GM18505 (cell line): ENCODE measurements at regions not wholly inside any gene's neighbourhood (a gene's known extent, or its start where the extent isn't known, plus 50 kb on each side); places are given as distances from the start of the nearest gene placed in this dataset.

Experiments used
- ATAC-seq: cut with Tn5 transposase; IDR thresholded peaks from one replicate; pipeline ENCODE4 v1.9.1; 2021; ENCODE audit not compliant: unreplicated experiment
- POLR2A ChIP-seq: IDR thresholded peaks from 4 replicates; pipeline ENCODE4 v1.6.1; 2011; ENCODE audit warnings: borderline replicate concordance; ENCODE audit not compliant: insufficient read depth, insufficient read length; ENCODE audit errors: extremely low read depth

- ATAC-seq, result no peak
- no peak for TF ChIP-seq POLR2A
Observed at GRCh38 chr2:10980071-10980470, 68.3 kb downstream of the KCNF1 start.

- ATAC-seq, result no peak
- no peak for TF ChIP-seq POLR2A
Observed at GRCh38 chr2:10980886-10981425, 69.2 kb downstream of the KCNF1 start.

- no peak for TF ChIP-seq POLR2A
- no peak for ATAC-seq
Observed at GRCh38 chr2:10981451-10981850, 69.7 kb downstream of the KCNF1 start.

- ATAC-seq, result no peak
Observed at GRCh38 chr2:10981941-10982431, 70.3 kb downstream of the KCNF1 start.

GRCh38 chr2:10982931-10983701 lies 71.4 kb downstream of the KCNF1 start:
- no peak for ATAC-seq
- TF ChIP-seq POLR2A, result no peak

More at GRCh38 chr2:10981941-10982431, 70.3 kb downstream of the KCNF1 start:
- no peak for TF ChIP-seq POLR2A

- no peak for ATAC-seq
- no peak for TF ChIP-seq POLR2A
Observed at GRCh38 chr2:10983711-10984110, 72.0 kb downstream of the KCNF1 start.

GRCh38 chr2:10984418-10985135 lies 72.8 kb downstream of the KCNF1 start:
- no peak for TF ChIP-seq POLR2A

GRCh38 chr2:10985260-10985659 lies 73.5 kb downstream of the KCNF1 start:
- TF ChIP-seq POLR2A, result no peak
- no peak for ATAC-seq

More at GRCh38 chr2:10984418-10985135, 72.8 kb downstream of the KCNF1 start:
- ATAC-seq, result no peak

- ATAC-seq, result no peak
- TF ChIP-seq POLR2A, result no peak
Observed at GRCh38 chr2:10985901-10986535, 74.3 kb downstream of the KCNF1 start.

- no peak for ATAC-seq
- no peak for TF ChIP-seq POLR2A
Observed at GRCh38 chr2:10987439-10987838, 75.7 kb downstream of the KCNF1 start.

- no peak for ATAC-seq
- TF ChIP-seq POLR2A, result no peak
Observed at GRCh38 chr2:10987861-10988260, 76.1 kb downstream of the KCNF1 start.

GRCh38 chr2:10989151-10989550 lies 77.4 kb downstream of the KCNF1 start:
- TF ChIP-seq POLR2A, result no peak
- ATAC-seq, result no peak

GRCh38 chr2:10989782-10990181 lies 78.0 kb downstream of the KCNF1 start:
- TF ChIP-seq POLR2A, result no peak
- no peak for ATAC-seq
